ENCODE measurements at regions not wholly inside any gene's neighbourhood (a gene's known extent, or its start where the extent isn't known, plus 50 kb on each side); places are given as distances from the start of the nearest gene placed in this dataset.

- TF ChIP-seq, protein P1, sequence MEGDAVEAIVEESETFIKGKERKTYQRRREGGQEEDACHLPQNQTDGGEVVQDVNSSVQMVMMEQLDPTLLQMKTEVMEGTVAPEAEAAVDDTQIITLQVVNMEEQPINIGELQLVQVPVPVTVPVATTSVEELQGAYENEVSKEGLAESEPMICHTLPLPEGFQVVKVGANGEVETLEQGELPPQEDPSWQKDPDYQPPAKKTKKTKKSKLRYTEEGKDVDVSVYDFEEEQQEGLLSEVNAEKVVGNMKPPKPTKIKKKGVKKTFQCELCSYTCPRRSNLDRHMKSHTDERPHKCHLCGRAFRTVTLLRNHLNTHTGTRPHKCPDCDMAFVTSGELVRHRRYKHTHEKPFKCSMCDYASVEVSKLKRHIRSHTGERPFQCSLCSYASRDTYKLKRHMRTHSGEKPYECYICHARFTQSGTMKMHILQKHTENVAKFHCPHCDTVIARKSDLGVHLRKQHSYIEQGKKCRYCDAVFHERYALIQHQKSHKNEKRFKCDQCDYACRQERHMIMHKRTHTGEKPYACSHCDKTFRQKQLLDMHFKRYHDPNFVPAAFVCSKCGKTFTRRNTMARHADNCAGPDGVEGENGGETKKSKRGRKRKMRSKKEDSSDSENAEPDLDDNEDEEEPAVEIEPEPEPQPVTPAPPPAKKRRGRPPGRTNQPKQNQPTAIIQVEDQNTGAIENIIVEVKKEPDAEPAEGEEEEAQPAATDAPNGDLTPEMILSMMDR (IDR thresholded peaks at IDR 0.05), result no peak
- TF ChIP-seq POLR2AphosphoS5 (IDR thresholded peaks at IDR 0.05) (no peak), EP300 (IDR thresholded peaks at IDR 0.05) (no peak)
Measured at GRCh38 chr12:125794401-125794800, 729.2 kb downstream of the AACS start.

All from stomach (tissue), 4 donors.